Vagina (tissue), 2 donors: ENCODE measurements at regions not wholly inside any gene's neighbourhood (a gene's known extent, or its start where the extent isn't known, plus 50 kb on each side); places are given as distances from the start of the nearest gene placed in this dataset.

Experiments
- CTCF ChIP-seq, 3 experiments: fragments of 450-650 bp in 2 of 3; fragments of 200-600 bp in 1 of 3; sonication (generic) in 1 of 3; IDR thresholded peaks; one replicate each; pipeline ENCODE4 v1.5.1; 2017 to 2019; ENCODE audit warnings: antibody characterized with exemption in 3 of 3, mild to moderate bottlenecking in 2 of 3, moderate library complexity in 2 of 3
- POLR2A ChIP-seq, 2 donors: fragments of 450-650 bp; IDR thresholded peaks; one replicate each; pipeline ENCODE4 v1.6.1; 2017; ENCODE audit warnings: antibody characterized with exemption in 2 of 2, mild to moderate bottlenecking in 2 of 2, moderate library complexity in 2 of 2

GRCh38 chr3:106338582-106339214 lies 469.9 kb upstream of the CBLB start:
- TF ChIP-seq CTCF (IDR thresholded peaks at IDR 0.05) (no peak), POLR2A (IDR thresholded peaks at IDR 0.05) (no peak)
